Cardiac muscle cell (in vitro differentiated cells and primary cell): ENCODE measurements at regions not wholly inside any gene's neighbourhood (a gene's known extent, or its start where the extent isn't known, plus 50 kb on each side); places are given as distances from the start of the nearest gene placed in this dataset.

Experiments
- DNase-seq, 2 donors: peaks; one replicate each; pipeline versions ENCODE4 v3.0.0 to v3.0.0-alpha.2; 2010 to 2017; ENCODE audit warnings: low read depth in 1 of 2, low spot score in 1 of 2
- H3K27ac ChIP-seq: fragments of 200-600 bp; sonication (generic); 2 replicates; pipeline ENCODE4 v1.5.1; 2016
- H3K27me3 ChIP-seq: fragments of 200-600 bp; sonication (generic); 2 replicates; pipeline ENCODE4 v1.6.0; 2016; ENCODE audit warnings: control low read depth
- H3K36me3 ChIP-seq: fragments of 200-600 bp; sonication (generic); 2 replicates; pipeline ENCODE4 v1.5.1; 2016; ENCODE audit warnings: control low read depth
- H3K4me1 ChIP-seq: fragments of 200-600 bp; sonication (generic); 2 replicates; pipeline ENCODE4 v1.8.1; 2017; ENCODE audit warnings: low read depth, mild to moderate bottlenecking, mixed run types
- H3K4me3 ChIP-seq: fragments of 200-600 bp; sonication (generic); 2 replicates; pipeline ENCODE4 v1.5.1; 2016; ENCODE audit warnings: mild to moderate bottlenecking
- H3K9me3 ChIP-seq: fragments of 200-600 bp; sonication (generic); 2 replicates; pipeline ENCODE4 v1.5.1; 2017; ENCODE audit warnings: low read depth, mild to moderate bottlenecking, control low read depth
- TF ChIP-seq, protein P1 (sequence below): IDR thresholded peaks from 2 replicates; pipeline ENCODE4 v1.5.1; 2012; ENCODE audit warnings: low read depth, mild to moderate bottlenecking, low read length

GRCh38 chr12:46471404-46471803, 98.8 kb upstream of the SLC38A2 start:
- peaks cover 26% of the 10 kb centered on the region for H3K4me1 ChIP-seq
- no peak overlapping the region for H3K4me3 ChIP-seq
- H3K9me3 ChIP-seq, result no peaks in the 10 kb centered on the region
- H3K36me3 ChIP-seq, result no peaks in the 10 kb centered on the region
- DNase-seq, result no peak
- TF ChIP-seq, protein P1, sequence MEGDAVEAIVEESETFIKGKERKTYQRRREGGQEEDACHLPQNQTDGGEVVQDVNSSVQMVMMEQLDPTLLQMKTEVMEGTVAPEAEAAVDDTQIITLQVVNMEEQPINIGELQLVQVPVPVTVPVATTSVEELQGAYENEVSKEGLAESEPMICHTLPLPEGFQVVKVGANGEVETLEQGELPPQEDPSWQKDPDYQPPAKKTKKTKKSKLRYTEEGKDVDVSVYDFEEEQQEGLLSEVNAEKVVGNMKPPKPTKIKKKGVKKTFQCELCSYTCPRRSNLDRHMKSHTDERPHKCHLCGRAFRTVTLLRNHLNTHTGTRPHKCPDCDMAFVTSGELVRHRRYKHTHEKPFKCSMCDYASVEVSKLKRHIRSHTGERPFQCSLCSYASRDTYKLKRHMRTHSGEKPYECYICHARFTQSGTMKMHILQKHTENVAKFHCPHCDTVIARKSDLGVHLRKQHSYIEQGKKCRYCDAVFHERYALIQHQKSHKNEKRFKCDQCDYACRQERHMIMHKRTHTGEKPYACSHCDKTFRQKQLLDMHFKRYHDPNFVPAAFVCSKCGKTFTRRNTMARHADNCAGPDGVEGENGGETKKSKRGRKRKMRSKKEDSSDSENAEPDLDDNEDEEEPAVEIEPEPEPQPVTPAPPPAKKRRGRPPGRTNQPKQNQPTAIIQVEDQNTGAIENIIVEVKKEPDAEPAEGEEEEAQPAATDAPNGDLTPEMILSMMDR, result no peak
- H3K27ac ChIP-seq, result no peak overlapping the region
- H3K27me3 ChIP-seq, result no peaks in the 10 kb centered on the region

DNA sequence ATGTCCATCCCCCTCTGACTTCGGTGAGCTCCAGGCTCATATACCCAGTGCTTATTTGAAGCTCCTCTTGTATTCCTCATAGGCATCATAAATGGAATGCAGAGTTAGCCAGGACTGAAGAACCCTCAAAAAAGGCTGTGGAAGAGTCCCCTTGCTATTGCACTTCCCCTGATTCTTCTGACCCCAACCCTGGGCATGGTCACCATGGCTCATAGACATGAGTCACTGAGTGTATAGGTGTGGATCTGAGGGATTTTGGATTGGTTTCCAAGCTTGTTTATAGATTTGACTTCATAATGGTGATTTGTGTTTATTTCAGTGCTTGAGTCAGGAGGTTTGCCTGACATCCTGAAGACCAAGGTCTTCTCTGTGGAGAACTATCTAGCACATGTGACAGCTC, 98.4 kb upstream of the SLC38A2 start:
- Histone ChIP-seq H3K36me3 (no peaks in the 10 kb centered on the region), H3K27me3 (no peaks in the 10 kb centered on the region), H3K9me3 (no peaks in the 10 kb centered on the region), H3K27ac (no peak overlapping the region), H3K4me1 (peaks cover 26% of the 10 kb centered on the region), H3K4me3 (no peak overlapping the region)
- TF ChIP-seq, protein P1, result no peak
- no peak for DNase-seq

GRCh38 chr12:46470036-46470627, 97.6 kb upstream of the SLC38A2 start:
- no peaks in the 10 kb centered on the region for H3K27me3 ChIP-seq
- H3K36me3 ChIP-seq, result no peaks in the 10 kb centered on the region
- H3K4me1 ChIP-seq, result peaks cover 26% of the 10 kb centered on the region
- no peak overlapping the region for H3K4me3 ChIP-seq
- no peak overlapping the region for H3K27ac ChIP-seq
- H3K9me3 ChIP-seq, result no peaks in the 10 kb centered on the region
- no peak for DNase-seq
- TF ChIP-seq, protein P1, result no peak

DNA sequence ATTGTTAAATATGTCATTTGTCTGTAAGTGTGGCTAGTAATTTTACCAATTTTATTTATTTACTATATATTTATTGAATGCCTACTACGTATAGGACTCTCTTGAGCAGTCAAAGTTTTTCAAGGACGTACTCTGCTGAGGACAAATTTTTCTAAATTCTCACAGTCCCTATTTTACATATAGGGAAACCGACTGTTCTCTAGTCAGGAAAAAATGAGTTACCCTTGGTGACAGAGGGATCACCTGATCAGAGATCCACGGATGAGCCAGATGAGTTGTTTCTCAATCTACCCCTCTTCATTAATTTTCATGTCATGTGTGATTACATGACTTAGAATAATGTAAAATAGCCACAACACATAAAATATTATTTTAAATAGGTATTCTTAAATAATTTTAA, 96.2 kb upstream of the SLC38A2 start:
- no peak overlapping the region for H3K4me3 ChIP-seq
- no peak overlapping the region for H3K27ac ChIP-seq
- H3K9me3 ChIP-seq, result no peaks in the 10 kb centered on the region
- H3K27me3 ChIP-seq, result no peaks in the 10 kb centered on the region
- TF ChIP-seq, protein P1, result no peak
- H3K36me3 ChIP-seq, result no peaks in the 10 kb centered on the region
- DNase-seq, result no peak
- H3K4me1 ChIP-seq, result peaks cover 18% of the 10 kb centered on the region

DNA sequence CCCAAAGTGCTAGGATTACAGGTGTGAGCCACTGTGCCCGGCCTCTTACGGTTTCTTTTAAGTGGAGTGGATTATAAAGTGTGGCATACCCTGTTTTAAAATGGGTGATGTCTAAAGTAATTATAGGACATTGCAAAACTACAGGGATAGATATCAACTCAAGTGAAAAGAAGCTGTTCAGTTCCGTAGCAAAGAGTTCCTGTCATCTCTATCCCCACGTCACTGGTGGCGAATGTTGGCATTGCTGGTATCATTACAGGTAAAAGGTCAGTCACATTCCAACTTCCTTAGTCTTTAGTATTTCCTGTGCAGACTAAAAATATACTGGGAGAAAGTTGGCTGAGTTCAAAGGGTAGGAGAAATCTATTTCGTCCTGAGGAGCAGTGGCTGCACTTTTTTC, 95.6 kb upstream of the SLC38A2 start:
- peak in 1 of 2 donors; percentile 81 for DNase-seq
- Histone ChIP-seq H3K4me3 (no peak overlapping the region), H3K27me3 (no peaks in the 10 kb centered on the region), H3K4me1 (peaks cover 13% of the 10 kb centered on the region), H3K27ac (no peak overlapping the region), H3K36me3 (no peaks in the 10 kb centered on the region), H3K9me3 (no peaks in the 10 kb centered on the region)
- TF ChIP-seq, protein P1, result no peak

- DNase-seq, result no peak
- H3K4me3 ChIP-seq, result no peak overlapping the region
- TF ChIP-seq, protein P1, result no peak
- H3K9me3 ChIP-seq, result no peaks in the 10 kb centered on the region
- H3K27me3 ChIP-seq, result no peaks in the 10 kb centered on the region
- no peak overlapping the region for H3K27ac ChIP-seq
- H3K4me1 ChIP-seq, result peaks cover 31% of the 10 kb centered on the region
- no peaks in the 10 kb centered on the region for H3K36me3 ChIP-seq
Observed at GRCh38 chr12:46465307-46465706, 92.7 kb upstream of the SLC38A2 start.
